HG03342 (cell line): ENCODE measurements at regions not wholly inside any gene's neighbourhood (a gene's known extent, or its start where the extent isn't known, plus 50 kb on each side); places are given as distances from the start of the nearest gene placed in this dataset.

Source experiments
- ATAC-seq: cut with Tn5 transposase; IDR thresholded peaks from one replicate; pipeline ENCODE4 v1.9.1; 2021; ENCODE audit warnings: mild to moderate bottlenecking, moderate library complexity; ENCODE audit not compliant: unreplicated experiment

- ATAC-seq: no peak
These were observed 1382.8 kb upstream of the CELF4 start for GRCh38 chr18:38948436-38948835.

- no peak for ATAC-seq
These were observed 1378.9 kb upstream of the CELF4 start for GRCh38 chr18:38944446-38945024.

DNA sequence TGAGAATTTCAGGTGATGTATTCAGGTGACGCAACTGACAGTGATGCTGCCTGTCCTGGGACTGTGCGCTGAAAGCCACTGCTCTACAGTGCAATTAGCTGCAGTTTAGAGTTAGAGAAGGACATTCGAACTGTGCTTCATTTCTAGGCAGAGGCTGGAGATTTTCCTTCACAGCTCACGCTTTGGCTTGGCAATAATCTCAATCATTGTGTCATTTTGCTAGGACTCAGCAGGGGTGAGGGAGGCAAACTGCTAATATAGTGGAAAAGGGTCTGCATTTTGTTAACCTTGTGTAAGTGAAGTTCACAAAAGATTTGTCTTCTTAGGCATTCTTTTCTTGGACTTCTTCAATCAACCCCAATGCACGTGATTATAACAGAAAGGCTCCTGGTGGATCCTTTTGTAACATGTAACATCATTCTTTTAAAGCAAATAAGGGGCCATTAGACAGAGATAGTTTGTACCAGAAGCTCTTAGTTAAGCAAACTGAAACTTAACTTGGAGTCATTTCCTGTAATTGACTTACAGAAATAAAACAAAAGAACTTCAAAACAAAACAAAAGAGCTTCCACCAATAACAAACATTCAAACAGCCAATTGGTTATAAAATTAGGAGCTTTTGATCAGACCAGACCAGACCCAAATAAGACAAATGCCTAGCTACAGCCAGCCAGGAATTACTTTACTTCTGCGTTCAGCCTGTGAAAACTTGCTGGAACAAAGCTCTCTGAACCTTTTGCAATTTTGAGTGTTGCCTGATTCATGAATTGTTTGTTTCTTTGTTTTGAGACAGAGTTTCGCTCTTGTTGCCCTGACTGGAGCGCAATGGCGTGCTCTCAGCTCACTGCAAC lies 1376.3 kb upstream of the CELF4 start:
- ATAC-seq: peak; percentile 12

DNA sequence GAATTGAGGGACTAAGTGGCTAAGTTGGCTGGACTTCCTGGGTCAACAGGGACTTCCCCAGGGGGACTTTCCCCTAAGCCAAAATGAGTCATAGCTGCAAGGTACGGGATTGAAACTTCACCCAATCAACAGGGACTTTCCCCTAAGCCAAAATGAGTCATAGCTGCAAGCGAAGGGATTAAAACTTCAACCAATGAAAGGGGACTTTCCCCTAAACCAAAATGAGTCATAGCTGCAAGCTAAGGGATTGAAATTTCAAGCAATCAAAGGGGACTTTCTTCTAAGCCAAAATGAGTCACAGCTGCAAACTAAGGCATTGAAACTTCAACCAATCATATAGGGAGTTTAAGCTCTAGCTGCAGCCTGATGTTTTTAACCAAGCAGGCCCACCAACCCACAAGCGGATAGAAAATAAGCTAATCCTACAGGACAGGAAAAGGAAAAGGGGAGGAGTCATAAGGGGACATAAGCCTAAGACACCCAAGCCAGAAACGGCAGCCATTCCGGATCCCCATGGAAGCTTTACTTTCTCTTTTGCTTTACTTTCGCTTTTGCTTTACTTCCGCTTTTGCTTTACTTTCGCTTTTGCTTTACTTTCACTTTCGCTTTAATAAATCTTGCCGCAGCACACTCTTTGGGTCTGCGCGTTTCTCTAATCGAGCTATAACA lies 1375.4 kb upstream of the CELF4 start:
- ATAC-seq: peak; percentile 80

DNA sequence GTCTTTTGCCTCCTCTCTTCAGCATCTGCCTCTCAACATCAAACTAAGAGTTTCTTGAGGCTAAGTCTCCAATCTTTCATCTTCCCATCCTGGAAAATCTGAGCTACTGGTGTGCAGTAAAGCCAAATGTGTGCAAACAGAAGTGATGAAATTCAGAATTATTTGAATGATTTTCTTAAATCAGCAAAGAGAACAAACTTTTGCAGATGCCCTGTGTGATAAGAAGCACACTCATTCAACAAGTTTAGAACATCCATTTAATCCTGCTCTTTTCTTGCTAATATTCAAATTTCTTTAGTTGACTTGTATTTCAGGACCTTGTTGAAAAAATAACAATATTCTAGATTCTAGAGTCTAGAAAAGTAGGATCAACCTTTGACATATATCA lies 1374.9 kb upstream of the CELF4 start:
- ATAC-seq: peak; percentile 27

- ATAC-seq: peak; percentile 78
These were observed 1368.4 kb upstream of the CELF4 start for GRCh38 chr18:38933910-38934510.

DNA sequence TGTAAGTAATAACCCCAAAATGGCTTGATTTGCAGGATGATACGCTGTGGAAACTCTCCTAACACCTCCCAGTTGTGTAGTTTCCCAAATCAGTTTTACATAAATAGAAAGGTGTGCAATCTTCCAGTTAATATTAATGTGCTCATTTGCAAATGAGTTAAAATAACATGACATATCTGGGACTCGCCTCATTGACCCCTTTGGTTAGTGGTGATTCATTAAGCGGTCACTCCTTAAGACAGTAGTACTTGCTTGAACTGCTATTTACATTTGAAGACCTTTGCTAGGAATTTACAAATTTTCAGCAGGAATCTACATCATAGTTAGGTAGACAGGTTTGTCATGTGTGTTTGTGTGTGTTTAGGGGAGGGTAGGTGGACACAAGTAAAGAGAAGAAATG lies 1367.7 kb upstream of the CELF4 start:
- ATAC-seq: no peak

DNA sequence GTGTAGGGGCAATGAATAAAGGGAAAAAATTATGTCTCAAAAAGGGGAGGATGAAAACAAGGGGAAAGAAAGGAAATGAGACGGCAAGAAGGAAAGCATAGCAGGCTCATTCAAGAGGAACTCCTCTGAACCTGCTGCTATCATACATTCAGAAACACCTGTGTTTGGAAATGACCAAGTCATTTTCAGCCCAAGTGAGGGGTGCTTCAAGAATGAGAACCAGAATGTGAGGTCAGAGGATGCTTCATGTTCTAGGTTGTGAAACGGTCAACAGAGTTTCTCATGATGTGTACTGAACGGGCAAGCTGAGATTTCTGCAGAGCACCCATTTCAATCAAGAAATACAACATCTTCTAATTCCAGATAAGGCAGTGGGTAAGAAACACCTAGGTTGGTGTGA lies 1367.2 kb upstream of the CELF4 start:
- peak; percentile 55 for ATAC-seq

DNA sequence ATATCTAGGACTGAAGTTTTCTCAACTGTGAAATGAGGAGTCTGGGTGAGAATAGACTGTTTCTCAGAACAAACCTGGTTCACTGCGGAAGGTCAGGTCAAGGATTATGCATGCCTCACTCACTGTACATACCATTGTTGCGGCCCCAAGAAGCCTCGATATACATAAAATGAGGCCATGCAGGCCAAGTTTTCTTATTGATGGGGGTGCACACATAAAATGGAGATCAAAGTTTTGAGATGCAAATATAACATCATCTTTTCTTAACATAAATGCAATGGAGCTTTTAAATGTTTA lies 1366.1 kb upstream of the CELF4 start:
- ATAC-seq: no peak

DNA sequence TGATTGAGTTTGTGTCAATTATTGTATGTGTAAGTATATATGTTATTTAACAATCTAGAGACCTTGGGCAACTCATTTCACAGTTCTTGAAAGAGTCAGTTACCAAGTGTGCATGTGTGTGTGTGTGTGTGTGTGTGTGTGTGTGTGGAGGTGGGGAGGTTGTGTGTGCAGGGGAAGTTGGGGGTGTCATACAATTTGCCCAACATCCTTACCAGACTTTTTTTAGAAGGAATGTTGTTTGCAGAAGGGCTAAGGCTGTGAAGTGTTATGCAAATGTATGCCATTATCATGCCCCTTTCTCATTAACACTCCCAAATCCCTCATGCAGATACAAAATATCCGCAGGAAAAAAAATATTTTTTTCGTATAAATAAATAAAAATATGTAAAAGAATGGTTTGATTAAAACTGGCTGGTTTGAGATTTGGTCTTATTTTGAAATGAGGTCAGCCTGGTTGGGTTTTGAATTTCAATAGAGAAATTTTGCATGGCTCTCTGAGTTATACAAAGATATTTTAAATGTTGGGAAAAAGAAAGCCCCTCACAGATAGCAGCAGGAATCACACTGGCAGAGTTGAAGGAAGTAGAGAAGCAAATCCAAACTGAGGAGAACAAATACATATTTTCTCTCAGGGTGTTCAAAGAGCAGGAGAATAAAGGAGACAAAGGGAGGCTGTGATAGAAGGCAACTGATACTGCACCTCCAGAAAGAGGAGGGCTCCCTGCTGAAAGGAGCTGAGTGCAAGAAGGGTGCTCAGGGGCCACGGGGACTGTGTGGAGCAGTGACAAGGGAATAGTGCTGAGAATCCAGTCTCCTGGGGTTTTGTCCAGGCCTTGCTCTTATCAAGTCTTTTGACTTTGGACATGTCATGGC lies 1365.5 kb upstream of the CELF4 start:
- no peak for ATAC-seq

- no peak for ATAC-seq
These were observed 1357.9 kb upstream of the CELF4 start for GRCh38 chr18:38923540-38923939.

- ATAC-seq: no peak
These were observed 1357.5 kb upstream of the CELF4 start for GRCh38 chr18:38923126-38923525.

- no peak for ATAC-seq
These were observed 1344.4 kb upstream of the CELF4 start for GRCh38 chr18:38909972-38910371.

GRCh38 chr18:38902796-38903195 lies 1337.2 kb upstream of the CELF4 start:
- ATAC-seq: no peak

DNA sequence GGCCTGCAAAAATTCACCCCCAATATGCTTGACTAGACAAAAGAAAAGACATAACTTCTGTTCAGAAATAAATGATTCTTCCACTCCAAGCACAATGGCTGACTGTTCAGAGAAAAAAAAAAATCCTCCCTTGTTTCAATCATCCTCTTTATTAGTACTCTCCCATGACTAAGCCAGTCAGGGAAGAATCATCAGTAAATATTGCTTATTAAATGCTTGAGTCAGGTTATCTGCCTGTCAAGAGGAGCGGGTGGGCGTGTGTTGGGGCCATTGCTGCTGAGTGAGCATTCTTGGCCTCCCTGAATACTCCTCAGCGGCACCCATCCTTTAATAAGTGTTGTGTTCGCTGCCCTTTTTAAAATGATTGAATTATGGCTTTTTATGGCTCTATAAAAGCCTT lies 1334.8 kb upstream of the CELF4 start:
- ATAC-seq: no peak

- no peak for ATAC-seq
These were observed 1334.4 kb upstream of the CELF4 start for GRCh38 chr18:38900031-38900430.

DNA sequence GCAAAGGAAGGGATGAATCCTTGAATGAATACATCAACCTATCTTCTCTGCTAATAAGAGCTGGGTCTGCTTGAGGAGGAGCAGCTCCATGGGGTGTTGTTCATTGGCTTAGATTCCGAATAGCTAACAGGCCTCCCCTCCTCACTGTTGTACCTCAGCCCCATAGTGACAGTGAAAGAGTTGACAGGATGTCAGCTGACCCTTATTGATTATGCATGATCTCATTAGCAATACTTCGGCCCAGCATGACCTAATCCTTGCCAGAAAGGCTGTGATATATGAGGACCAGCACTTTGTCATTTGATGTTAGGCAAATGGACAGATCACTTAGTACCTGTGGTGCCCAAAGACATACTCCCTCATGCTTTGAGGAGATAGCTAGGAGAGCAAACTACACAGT lies 1333.7 kb upstream of the CELF4 start:
- no peak for ATAC-seq

DNA sequence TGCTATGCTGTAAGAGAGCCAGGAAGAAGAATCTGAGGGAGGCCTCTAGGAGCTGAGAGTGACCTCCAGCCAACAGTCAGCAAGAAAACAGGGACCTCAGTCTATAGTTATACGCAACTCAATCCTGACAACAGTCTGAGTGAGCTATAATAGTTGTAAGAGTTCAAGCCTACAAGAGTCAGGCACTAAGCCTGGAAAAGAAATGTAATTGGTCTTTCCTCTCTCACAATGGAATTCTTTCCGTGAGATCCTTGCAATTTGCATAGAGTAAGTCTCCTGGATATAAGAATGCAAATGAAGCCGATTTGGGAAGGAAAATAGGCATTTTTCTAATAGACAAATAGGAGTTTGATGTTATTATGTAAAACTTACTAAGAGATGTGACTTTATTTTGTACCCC lies 1332.6 kb upstream of the CELF4 start:
- no peak for ATAC-seq

- ATAC-seq: no peak
These were observed 1330.0 kb upstream of the CELF4 start for GRCh38 chr18:38895560-38895959.

GRCh38 chr18:38887671-38888020 lies 1322.0 kb upstream of the CELF4 start:
- ATAC-seq: no peak
